22Rv1 (cell line): ENCODE measurements at regions not wholly inside any gene's neighbourhood (a gene's known extent, or its start where the extent isn't known, plus 50 kb on each side); places are given as distances from the start of the nearest gene placed in this dataset.

ENCODE experiments used
- CTCF ChIP-seq: fragments of 450-650 bp; IDR thresholded peaks from 2 replicates; pipeline ENCODE4 v1.5.1; 2017; ENCODE audit warnings: mild to moderate bottlenecking
- ZFX ChIP-seq: fragments of 450-650 bp; IDR thresholded peaks from 2 replicates; pipeline ENCODE4 v1.6.1; 2017; ENCODE audit warnings: antibody characterized with exemption, borderline replicate concordance

GRCh38 chr10:36033808-36034207 is 391.7 kb upstream of the FZD8 start:
- TF ChIP-seq CTCF (no peak), ZFX (no peak)
